BJ (cell line): ENCODE measurements at regions not wholly inside any gene's neighbourhood (a gene's known extent, or its start where the extent isn't known, plus 50 kb on each side); places are given as distances from the start of the nearest gene placed in this dataset.

Experiments used
- CTCF ChIA-PET: fragments of 350-600 bp; formaldehyde crosslinking; extraction: SDS; loops from one replicate; lab custom pipeline; 2021; ENCODE audit warnings: antibody characterized with exemption, inconsistent platforms; lab: Yijun Ruan, JAX
- POLR2A ChIA-PET: fragments of 300-600 bp; sonication (Branson Sonifier 250); formaldehyde crosslinking; extraction: SDS; loops from one replicate; lab custom pipeline; 2021; ENCODE audit warnings: antibody characterized with exemption; lab: Charles Lee
- DNase-seq: peaks from one replicate; pipeline ENCODE4 v3.0.0-alpha.2; 2011; ENCODE audit warnings: low read depth
- H3K27me3 ChIP-seq: 2 replicates; pipeline ENCODE4 v1.6.0; 2011; ENCODE audit warnings: low read length; ENCODE audit not compliant: control insufficient read depth, insufficient read depth
- H3K36me3 ChIP-seq: 2 replicates; pipeline ENCODE4 v1.5.1; 2011; ENCODE audit warnings: low read length; ENCODE audit not compliant: control insufficient read depth, insufficient read depth
- H3K4me3 ChIP-seq: 2 replicates; pipeline ENCODE4 v1.5.1; 2011; ENCODE audit warnings: low read depth, mild to moderate bottlenecking, control low read depth, low read length
- TF ChIP-seq, protein P1 (sequence below): IDR thresholded peaks from 2 replicates; pipeline ENCODE4 v1.5.1; 2011; ENCODE audit warnings: low read depth, mild to moderate bottlenecking, control low read depth, inconsistent platforms, low read length, moderate library complexity; ENCODE audit not compliant: insufficient read depth

DNA sequence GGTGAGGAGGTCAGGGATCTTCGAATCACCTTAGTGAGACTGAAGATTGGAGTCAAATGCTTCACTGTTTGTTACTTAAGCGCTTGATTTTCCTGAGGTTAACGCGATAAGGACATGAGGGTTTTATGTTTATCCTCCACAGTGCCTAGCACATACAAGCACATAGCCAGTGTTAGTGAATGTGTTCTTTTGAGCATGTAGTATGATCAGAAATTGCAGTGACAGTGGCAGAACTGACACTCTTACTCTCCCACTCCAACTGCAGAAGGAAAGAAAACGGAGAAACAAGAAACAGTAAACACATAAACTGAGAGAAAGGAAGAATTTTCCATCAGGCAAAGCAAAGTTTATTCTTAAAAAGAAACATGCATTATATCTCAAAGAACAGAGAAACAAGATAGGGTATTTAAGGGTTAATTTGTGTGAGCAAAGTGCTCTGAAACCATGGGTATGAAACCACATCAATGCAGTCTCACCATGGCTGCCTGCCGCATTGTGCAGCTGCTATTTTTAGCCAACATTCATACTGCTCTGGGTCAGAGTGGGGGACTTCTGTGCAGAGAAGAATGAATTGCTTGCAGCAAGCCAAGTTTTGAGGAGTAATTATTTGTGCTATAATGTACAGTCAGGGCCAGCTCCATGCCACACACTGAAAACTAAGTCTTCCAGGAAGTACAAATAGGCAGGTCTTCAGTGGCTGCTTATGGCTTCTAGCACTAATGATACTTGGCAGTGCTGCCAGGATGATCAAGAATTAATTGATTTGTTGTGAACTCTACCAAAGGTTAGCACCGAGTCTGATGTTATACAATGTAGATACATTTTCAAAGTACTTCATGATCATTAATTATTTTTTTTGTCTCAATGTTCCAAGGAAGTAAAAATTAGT, 152.0 kb downstream of the MACC1 start:
- no peak for DNase-seq
- Histone ChIP-seq H3K36me3 (no peaks in the 10 kb centered on the region), H3K4me3 (no peak overlapping the region), H3K27me3 (no peaks in the 10 kb centered on the region)
- POLR2A ChIA-PET, result no interaction called here
- TF ChIP-seq, protein P1, sequence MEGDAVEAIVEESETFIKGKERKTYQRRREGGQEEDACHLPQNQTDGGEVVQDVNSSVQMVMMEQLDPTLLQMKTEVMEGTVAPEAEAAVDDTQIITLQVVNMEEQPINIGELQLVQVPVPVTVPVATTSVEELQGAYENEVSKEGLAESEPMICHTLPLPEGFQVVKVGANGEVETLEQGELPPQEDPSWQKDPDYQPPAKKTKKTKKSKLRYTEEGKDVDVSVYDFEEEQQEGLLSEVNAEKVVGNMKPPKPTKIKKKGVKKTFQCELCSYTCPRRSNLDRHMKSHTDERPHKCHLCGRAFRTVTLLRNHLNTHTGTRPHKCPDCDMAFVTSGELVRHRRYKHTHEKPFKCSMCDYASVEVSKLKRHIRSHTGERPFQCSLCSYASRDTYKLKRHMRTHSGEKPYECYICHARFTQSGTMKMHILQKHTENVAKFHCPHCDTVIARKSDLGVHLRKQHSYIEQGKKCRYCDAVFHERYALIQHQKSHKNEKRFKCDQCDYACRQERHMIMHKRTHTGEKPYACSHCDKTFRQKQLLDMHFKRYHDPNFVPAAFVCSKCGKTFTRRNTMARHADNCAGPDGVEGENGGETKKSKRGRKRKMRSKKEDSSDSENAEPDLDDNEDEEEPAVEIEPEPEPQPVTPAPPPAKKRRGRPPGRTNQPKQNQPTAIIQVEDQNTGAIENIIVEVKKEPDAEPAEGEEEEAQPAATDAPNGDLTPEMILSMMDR, result no peak
- CTCF ChIA-PET, result interaction anchor here (1.2 kb wide), 1 partner anchor 11 kb away, joined by 4 read pairs; no protein-coding TSS in a partner anchor

DNA sequence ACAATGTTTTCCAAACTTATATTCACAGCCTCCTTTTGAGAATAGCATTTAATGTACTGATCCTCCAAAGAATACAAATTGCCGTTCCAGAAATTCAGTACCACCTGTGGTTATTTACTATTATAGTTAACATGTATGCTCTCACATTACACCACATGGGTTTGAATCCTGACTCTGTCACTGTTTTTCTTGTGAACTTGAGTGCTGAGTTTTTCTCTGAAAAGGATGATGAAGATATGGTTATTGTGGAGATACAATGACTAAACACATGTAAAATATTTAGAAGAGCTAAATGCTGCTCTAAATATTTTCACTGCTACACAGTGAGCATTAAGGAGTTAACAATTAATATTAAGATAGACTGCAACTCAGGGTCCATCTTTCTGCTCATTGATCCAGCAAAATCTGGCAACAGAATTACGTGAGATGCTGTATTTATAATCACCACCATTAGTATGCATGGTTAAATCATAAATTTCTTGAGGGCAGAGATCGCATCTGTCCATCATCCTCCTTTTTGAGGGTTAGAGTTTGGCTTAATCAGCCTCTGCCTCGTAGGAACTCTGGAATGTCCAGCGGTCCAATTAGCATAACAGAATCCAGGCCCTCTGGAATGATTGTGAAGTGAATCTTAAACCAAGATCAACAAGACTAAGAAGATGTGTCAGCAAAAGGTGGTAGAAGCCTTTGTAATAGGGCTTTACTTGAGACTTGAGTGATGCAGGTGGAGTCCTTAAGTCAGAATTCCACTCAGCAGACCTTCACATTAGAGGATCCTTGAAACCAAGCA, 152.8 kb downstream of the MACC1 start:
- Histone ChIP-seq H3K27me3 (no peaks in the 10 kb centered on the region), H3K36me3 (no peaks in the 10 kb centered on the region), H3K4me3 (no peak overlapping the region)
- DNase-seq, result no peak
- ChIA-PET CTCF (no interaction called here), POLR2A (no interaction called here)
- TF ChIP-seq, protein P1, result no peak

DNA sequence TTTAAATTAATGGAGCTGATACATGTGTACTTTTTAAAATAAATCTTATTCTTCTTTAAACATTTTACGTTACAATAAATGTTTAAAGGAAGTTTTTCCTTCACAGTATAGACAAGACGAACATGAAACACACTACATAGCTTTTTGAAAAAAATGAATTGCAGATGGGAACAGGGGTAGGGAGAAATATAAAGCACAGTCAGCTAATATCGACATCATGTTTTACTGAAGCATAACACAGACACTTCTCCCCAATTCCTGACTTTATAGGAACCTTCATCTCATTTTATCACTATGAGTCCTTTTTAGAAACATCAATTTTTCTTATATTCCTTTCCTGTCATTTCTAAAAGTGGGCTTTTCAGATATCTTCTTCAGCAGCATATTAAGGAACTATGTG, 153.5 kb downstream of the MACC1 start:
- ChIA-PET CTCF (no interaction called here), POLR2A (no interaction called here)
- no peak for DNase-seq
- no peak overlapping the region for H3K4me3 ChIP-seq
- H3K27me3 ChIP-seq, result no peaks in the 10 kb centered on the region
- no peaks in the 10 kb centered on the region for H3K36me3 ChIP-seq
- TF ChIP-seq, protein P1, result no peak

DNA sequence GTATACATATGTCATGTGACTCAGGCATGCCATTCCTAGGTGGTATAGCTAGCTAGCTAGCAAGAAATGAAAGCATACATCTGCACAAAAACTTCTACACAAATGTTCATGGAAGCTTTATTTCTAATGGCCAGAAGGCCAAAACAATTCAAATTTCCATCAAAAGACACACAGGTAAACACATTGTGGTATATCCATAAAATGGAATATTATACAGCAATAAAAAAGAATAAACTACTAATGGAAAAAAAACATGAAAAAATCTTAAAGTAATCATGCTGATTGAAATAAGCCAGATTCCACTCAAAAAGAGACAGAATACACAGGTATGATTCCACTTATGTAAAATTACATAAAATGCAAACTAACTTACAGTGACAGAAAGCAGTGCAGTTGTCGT, 154.3 kb downstream of the MACC1 start:
- POLR2A ChIA-PET, result no interaction called here
- no peak for DNase-seq
- CTCF ChIA-PET, result no interaction called here
- no peaks in the 10 kb centered on the region for H3K27me3 ChIP-seq
- no peak overlapping the region for H3K4me3 ChIP-seq
- TF ChIP-seq, protein P1, result no peak
- no peaks in the 10 kb centered on the region for H3K36me3 ChIP-seq
